HG02870 (cell line): ENCODE measurements at regions not wholly inside any gene's neighbourhood (a gene's known extent, or its start where the extent isn't known, plus 50 kb on each side); places are given as distances from the start of the nearest gene placed in this dataset.

Experiments
- ATAC-seq: cut with Tn5 transposase; IDR thresholded peaks from one replicate; pipeline ENCODE4 v1.9.1; 2021; ENCODE audit warnings: mild to moderate bottlenecking, moderate library complexity; ENCODE audit not compliant: unreplicated experiment

DNA sequence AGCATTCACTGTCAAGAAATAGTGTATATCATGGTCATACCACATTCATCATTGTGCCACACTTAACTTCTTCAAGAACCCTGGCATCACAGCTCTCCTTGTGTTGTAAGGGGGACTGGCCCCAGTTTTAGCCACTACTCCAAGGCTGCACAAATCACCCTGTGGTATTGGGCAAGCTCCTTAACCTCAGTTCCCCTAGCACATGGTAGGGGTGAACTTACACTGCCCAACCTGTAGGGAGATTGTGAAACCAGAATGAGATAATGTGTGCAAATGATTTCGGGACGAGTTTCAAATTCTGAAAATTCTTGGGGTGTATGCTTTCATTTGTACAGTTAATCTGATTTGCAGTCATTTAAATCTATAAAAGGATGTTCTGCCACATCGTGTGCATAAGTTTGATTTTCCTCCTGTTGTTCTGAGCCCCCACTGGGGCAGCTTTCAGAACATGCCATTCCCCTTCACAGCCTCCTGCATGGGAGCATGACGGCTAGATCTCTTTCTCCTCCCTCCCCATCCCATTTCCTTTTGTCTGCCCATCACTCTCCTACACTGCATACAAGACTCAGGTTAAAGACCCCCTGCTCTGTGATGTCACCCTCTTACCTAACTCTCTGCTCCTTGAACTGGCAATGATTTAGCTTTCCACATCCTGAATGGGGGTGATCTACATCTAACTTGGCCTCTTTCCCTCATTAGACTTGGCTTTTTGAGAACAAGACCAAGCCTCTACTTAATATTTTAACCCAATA is 290.3 kb downstream of the CHRM3 start:
- ATAC-seq, result no peak

GRCh38 chr1:239677362-239677761 is 291.0 kb downstream of the CHRM3 start:
- no peak for ATAC-seq

DNA sequence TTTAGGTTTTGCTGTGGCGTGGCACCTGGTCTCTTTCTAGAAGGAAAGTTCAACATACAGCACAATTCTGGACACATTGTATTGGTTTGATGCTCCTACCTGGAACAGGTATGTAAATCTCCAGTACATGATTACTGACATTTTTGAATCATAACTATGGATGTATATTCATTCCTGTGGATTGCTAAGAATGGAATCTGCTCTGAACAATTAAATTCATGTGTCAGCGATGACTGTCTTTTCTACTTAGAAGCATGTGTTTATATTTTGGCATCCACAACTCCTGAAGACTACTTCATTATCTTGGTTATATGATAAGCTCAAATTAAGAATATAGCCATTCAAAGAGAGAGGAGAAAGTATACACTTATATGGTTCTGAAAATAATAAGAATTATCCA is 291.8 kb downstream of the CHRM3 start:
- ATAC-seq, result no peak

GRCh38 chr1:239682046-239682445 is 295.7 kb downstream of the CHRM3 start:
- ATAC-seq, result no peak

- no peak for ATAC-seq
These were observed 296.6 kb downstream of the CHRM3 start for GRCh38 chr1:239682960-239683359.

- ATAC-seq, result no peak
These were observed 300.0 kb downstream of the CHRM3 start for GRCh38 chr1:239686386-239686785.

DNA sequence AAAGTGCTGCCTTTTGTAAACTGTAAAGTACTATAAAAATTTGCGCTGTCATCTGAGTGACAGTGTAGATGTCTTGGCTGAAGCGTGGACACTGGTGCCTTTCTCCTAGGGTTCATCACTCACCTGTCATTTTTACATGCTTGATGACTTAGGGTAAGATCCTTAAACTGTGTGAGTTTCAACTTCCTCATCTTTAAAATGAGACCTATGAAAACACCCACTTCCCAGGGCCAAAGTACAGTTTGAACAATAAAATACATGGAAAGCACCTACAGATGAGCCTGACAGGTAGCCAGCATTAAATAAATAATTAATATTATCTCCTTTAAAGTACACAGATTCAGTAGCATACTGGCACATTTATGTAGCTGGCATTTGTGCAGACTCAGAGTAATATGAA is 309.9 kb downstream of the CHRM3 start:
- ATAC-seq, result no peak

DNA sequence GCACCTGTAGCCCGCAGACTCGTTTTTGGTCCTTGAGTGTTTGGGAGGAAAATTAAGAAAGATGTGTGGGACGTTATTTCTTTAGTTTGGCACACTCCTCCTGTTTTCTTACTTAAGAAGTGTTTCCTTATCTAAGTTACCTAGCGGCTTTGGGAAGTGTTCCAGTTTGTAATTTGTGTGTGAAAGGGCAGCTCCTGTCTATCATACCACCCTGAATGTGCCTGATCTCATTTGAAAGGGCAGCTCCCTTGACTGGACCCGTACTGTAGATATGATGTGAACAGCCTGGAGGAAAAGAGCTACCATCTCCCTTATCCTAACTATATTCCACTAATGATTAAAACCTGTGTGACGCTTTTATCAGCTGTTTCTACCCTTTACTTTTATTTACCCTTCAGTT is 314.3 kb downstream of the CHRM3 start:
- no peak for ATAC-seq

GRCh38 chr1:239703075-239703474 is 316.7 kb downstream of the CHRM3 start:
- no peak for ATAC-seq

- no peak for ATAC-seq
These were observed 320.0 kb downstream of the CHRM3 start for GRCh38 chr1:239706245-239706892.

GRCh38 chr1:239707615-239708014 is 321.2 kb downstream of the CHRM3 start:
- no peak for ATAC-seq

DNA sequence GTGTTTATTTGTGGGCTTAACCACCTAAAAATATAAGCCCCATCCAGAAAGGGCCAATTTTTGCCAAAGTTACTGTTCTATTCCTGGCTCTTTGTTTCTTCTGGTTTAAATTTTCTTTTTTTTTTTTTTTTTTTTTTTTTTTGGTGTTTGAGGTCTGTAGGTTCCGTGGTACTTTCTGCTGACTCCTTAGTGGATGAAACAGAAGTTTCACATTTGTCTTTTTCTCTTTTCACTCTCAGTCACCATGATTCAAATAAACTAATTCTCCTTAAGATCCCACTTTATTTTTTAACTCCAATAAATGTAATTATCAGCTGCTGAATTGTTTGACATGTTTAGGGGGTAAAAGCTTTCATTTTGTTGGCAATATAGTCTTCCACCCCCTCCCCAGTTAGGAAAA is 322.3 kb downstream of the CHRM3 start:
- ATAC-seq, result no peak

DNA sequence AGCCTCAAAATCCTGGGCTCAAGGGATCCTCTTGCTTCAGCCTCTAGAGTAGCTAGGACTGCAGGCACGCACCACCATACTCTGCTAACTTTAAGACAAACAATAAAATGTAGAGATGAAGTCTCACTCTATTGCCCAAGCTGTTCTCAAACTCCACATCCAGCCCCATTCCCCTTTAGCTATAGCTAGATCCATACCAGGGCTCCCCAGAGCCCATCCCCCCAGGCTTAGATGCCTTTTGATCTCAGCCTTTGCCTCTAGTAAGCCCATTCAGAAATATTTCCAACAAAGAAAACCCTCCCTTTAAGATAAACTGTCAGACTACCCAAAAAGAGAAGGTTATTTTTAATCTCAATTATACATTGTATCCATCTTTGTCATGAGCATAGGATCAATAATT is 325.4 kb downstream of the CHRM3 start:
- ATAC-seq, result no peak

DNA sequence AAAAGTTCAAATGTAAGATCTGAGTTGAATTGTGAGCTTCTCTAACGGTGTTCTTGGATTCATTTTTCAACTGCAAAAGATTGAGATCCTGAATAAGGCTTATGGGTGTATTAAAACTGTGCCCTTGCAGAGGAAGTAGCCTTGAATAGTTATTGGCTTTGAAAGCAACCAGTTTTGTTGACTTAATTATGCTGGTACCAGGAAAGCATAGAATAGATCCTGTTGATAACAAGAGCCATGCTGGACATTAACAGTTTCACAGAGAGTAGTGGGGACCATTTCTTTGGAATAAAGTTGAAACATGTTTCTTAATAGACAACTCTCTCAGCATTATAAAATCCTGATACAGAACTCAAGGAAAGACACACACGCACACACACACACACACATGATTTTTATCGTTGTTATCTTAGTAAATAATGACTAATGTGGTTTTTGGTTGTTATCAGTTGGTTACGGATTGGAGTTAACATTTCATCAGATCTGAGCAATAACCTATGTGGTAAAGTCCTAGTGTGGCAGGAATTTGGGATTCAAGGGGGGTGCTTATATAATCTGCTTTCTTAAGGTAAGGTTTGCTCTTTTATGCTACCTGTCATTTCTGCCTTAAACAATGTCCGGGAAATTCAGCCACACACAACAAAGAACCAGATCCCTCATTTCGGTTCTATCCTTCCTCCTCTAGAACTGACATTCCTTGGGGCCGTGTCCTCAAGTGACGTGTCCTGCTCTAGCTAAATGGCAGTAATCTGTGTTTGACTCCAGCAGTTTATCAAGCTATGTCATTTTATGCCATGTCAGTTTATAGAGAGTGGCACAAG is 330.9 kb downstream of the CHRM3 start:
- no peak for ATAC-seq

DNA sequence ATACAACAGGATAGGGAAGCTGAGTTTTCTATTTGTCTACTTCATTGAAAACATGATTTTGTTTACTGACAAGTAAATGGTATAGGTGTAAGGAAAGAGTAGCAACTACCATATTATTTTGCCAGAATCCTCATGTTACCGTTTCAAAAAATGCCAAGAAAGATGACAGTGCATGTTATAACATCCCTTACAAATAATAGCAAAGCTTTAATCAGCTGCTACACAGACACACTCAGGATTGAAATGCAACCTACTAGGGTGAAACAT is 331.5 kb downstream of the CHRM3 start:
- no peak for ATAC-seq

- no peak for ATAC-seq
These were observed 332.2 kb downstream of the CHRM3 start for GRCh38 chr1:239718571-239718970.

DNA sequence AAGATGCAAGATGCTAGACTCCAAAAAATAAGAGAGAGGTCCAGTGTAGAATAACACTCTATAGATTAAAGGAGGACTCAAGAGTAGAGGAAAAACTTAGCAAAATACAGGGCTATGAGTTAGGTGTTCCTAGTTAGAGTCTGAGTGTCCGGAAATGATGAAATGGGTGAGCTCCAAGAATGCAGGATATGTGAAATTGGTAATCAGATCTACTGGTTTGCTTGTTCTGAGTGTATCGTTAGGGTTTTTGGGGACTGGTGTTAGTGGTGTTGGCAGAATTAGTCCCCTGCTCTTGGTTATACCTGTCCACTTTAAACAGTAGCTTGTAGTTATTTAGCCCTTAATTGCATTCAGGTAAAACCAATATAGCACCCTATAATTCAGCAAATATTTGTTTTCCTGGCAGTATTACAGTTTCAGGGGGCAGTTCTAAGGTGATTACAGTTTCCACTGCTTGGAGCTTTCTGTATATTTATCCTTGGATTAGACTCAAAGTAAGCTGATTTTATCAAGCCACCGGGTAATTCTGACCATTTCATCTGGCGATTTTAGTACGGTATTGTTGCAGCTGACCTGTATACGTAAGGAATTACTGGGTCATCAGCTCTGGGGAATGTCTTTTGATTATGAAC is 332.7 kb downstream of the CHRM3 start:
- no peak for ATAC-seq

DNA sequence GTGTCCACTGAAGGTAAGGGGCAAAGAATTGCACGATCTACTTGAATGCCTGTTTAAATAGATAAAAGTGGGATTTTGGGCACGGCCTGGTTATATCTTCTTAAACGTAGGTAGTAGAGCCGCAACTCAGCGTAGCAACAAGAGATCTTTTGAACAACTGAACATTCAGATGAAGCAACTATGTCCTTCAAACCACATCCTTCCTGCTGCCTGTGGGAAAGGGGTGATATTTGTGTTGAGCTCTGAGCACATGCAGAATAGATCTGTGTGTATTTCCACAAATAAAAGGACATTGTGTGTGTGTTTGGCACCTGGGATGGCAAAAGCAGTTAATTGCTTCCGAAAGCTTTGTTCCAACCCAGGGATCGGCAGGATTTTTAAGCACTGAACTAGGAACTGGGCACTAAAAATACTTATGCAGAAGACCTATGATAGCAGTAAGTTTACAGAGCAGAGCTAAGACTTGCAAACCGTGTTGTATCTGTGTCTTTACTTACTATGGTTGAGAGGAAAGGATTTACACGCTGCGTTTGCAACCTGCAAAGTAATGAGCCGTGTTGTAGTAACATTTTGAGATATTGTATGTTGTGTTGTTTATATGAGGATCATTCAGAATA is 333.4 kb downstream of the CHRM3 start:
- ATAC-seq, result no peak

GRCh38 chr1:239722035-239722434 is 335.7 kb downstream of the CHRM3 start:
- no peak for ATAC-seq

DNA sequence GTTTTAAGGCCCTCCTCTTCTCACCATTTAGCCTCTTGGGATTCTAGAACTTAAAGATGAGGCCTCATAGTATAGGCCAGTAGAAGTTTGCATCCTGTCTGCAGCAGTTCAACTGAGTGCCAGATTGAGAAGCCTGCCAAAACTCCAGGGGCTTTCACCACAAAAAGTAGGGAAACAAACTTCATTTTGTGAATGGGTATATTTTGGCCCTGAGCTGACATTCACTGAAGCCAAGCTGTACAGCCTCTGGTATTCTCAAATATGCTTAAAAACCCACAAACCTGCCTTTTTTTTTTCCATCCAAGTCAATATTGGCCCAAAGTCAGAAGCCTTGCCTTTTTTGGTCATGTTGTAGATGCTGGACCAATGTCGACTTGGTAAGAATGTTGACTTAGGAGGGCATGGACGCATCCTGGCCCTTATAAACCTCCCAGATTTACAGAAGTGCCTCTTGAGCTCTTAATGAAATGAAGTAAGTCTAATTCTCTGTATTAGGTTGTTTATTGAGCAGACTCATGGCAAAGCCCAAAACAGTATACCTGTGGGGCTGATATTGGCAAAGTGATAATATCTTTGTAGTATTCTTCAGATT is 337.5 kb downstream of the CHRM3 start:
- ATAC-seq, result no peak

- no peak for ATAC-seq
These were observed 339.0 kb downstream of the CHRM3 start for GRCh38 chr1:239725371-239725770.
